ENCODE measurements at regions not wholly inside any gene's neighbourhood (a gene's known extent, or its start where the extent isn't known, plus 50 kb on each side); places are given as distances from the start of the nearest gene placed in this dataset.
"Not testable (repeated sequence)": the region's sequence is repeated elsewhere in the genome, so short reads cannot be mapped to it uniquely, and the experiment has no call there.

GRCh38 chr22:27314276-27314807, 487.2 kb downstream of the MN1 start:
- ATAC-seq (ENCODE audit: low FRiP score) (no peak), DNase-seq (ENCODE audit: low spot score) (no peak)
- no peak for TF ChIP-seq CTCF (IDR thresholded peaks at IDR 0.05)

- DNase-seq (ENCODE audit: low spot score) (no peak), ATAC-seq (ENCODE audit: low FRiP score) (no peak)
- no peak for TF ChIP-seq CTCF (IDR thresholded peaks at IDR 0.05)
Observed at GRCh38 chr22:27315833-27316232, 485.7 kb downstream of the MN1 start.

GRCh38 chr22:27317096-27317495, 484.5 kb downstream of the MN1 start:
- TF ChIP-seq CTCF (IDR thresholded peaks at IDR 0.05), result no peak
- DNase-seq (ENCODE audit: low spot score) (no peak), ATAC-seq (ENCODE audit: low FRiP score) (no peak)

- no peak for DNase-seq (ENCODE audit: low spot score)
- ATAC-seq (ENCODE audit: low FRiP score), result no peak
- no peak for TF ChIP-seq CTCF (IDR thresholded peaks at IDR 0.05)
Observed at GRCh38 chr22:27317971-27318428, 483.6 kb downstream of the MN1 start.

- DNase-seq (ENCODE audit: low spot score), result no peak
- TF ChIP-seq CTCF (IDR thresholded peaks at IDR 0.05), result no peak
- no peak for ATAC-seq (ENCODE audit: low FRiP score)
Observed at GRCh38 chr22:27318516-27318915, 483.0 kb downstream of the MN1 start.

- ATAC-seq (ENCODE audit: low FRiP score) (no peak), DNase-seq (ENCODE audit: low spot score) (no peak)
- no peak for TF ChIP-seq CTCF (IDR thresholded peaks at IDR 0.05)
Observed at GRCh38 chr22:27323661-27324060, 477.9 kb downstream of the MN1 start.

- not testable (repeated sequence) for ATAC-seq (ENCODE audit: low FRiP score); DNase-seq (ENCODE audit: low spot score)
Observed at GRCh38 chr22:27324908-27325307, 476.6 kb downstream of the MN1 start.

GRCh38 chr22:27327497-27327896, 474.1 kb downstream of the MN1 start:
- DNase-seq (ENCODE audit: low spot score) (no peak), ATAC-seq (ENCODE audit: low FRiP score) (no peak)
- no peak for TF ChIP-seq CTCF (IDR thresholded peaks at IDR 0.05)
